Activated naive CD8-positive, alpha-beta T cell treated with anti-CD3 and anti-CD28 coated beads, Interleukin-2, amount 10 ng/mL, durations not matched to agents 7 days and 5 days (primary cell): ENCODE measurements at regions not wholly inside any gene's neighbourhood (a gene's known extent, or its start where the extent isn't known, plus 50 kb on each side); places are given as distances from the start of the nearest gene placed in this dataset.

Experiments
- ATAC-seq: fragments of 150-1000 bp; cut with Tn5 transposase; one replicate; pipeline ENCODE4 v1.10.0; 2021; ENCODE audit warnings: low read depth, moderate library complexity
- POLR2A ChIA-PET: fragments of 350-600 bp; sonication (Branson Sonifier 250); formaldehyde crosslinking; loops from one replicate; lab custom pipeline; 2021; ENCODE audit warnings: antibody characterized with exemption; lab: Charles Lee
- DNase-seq: peaks from one replicate; pipeline ENCODE4 v3.0.0; 2021
- H3K27ac Mint-ChIP-seq: one replicate; pipeline ENCODE4 v1.8.0; 2022; ENCODE audit warnings: mild to moderate bottlenecking, mixed read lengths
- H3K27me3 Mint-ChIP-seq: one replicate; pipeline ENCODE4 v1.8.0; 2022; ENCODE audit warnings: mild to moderate bottlenecking, moderate library complexity, mixed read lengths
- H3K36me3 Mint-ChIP-seq: one replicate; pipeline ENCODE4 v1.8.0; 2021; ENCODE audit warnings: mild to moderate bottlenecking, mixed read lengths
- H3K4me1 Mint-ChIP-seq: one replicate; pipeline ENCODE4 v1.8.0; 2021; ENCODE audit warnings: mixed read lengths
- H3K4me3 Mint-ChIP-seq: one replicate; pipeline ENCODE4 v1.8.0; 2022; ENCODE audit warnings: mild to moderate bottlenecking, moderate library complexity, mixed read lengths
- H3K9me3 Mint-ChIP-seq: one replicate; pipeline ENCODE4 v1.8.0; 2021; ENCODE audit warnings: mixed read lengths

GRCh38 chr10:126844406-126844805 lies 60.8 kb upstream of the DOCK1 start:
- no peaks in the 10 kb centered on the region for H3K36me3 Mint-ChIP-seq
- DNase-seq (no peak), ATAC-seq (no peak)
- H3K4me3 Mint-ChIP-seq = no peak overlapping the region
- H3K9me3 Mint-ChIP-seq = no peaks in the 10 kb centered on the region
- H3K27me3 Mint-ChIP-seq = no peaks in the 10 kb centered on the region
- H3K27ac Mint-ChIP-seq = no peak overlapping the region
- POLR2A ChIA-PET = no interaction called here
- no peaks in the 10 kb centered on the region for H3K4me1 Mint-ChIP-seq

- no peak overlapping the region for H3K27ac Mint-ChIP-seq
- ATAC-seq (no peak), DNase-seq (no peak)
- H3K27me3 Mint-ChIP-seq = no peaks in the 10 kb centered on the region
- H3K4me1 Mint-ChIP-seq = no peaks in the 10 kb centered on the region
- H3K36me3 Mint-ChIP-seq = no peaks in the 10 kb centered on the region
- POLR2A ChIA-PET = no interaction called here
- no peaks in the 10 kb centered on the region for H3K9me3 Mint-ChIP-seq
- H3K4me3 Mint-ChIP-seq = no peak overlapping the region
Observed at GRCh38 chr10:126846469-126846868, 58.8 kb upstream of the DOCK1 start.

DNA sequence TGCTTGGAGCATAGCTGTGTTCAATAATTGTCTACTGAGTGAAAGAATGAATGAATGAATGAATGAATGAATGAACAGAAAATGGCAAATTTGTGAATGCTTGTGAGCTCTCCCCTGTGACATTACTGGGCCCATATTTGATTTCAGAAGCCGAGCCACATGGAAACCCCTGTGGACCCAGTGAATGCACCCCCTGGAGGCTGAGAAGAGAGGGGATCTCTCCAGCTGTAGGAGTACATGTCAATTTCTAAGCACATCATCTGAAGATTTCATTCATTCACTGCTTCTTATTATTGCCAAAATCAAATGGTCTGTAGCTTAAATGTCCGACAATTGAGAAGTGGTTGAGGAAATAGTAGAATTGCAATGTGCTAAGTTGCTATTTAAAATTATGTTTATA lies 58.3 kb upstream of the DOCK1 start:
- Mint-ChIP-seq H3K4me3 (no peak overlapping the region), H3K4me1 (no peaks in the 10 kb centered on the region), H3K27me3 (no peaks in the 10 kb centered on the region), H3K27ac (no peak overlapping the region), H3K36me3 (no peaks in the 10 kb centered on the region), H3K9me3 (no peaks in the 10 kb centered on the region)
- ATAC-seq (no peak), DNase-seq (no peak)
- POLR2A ChIA-PET = no interaction called here

DNA sequence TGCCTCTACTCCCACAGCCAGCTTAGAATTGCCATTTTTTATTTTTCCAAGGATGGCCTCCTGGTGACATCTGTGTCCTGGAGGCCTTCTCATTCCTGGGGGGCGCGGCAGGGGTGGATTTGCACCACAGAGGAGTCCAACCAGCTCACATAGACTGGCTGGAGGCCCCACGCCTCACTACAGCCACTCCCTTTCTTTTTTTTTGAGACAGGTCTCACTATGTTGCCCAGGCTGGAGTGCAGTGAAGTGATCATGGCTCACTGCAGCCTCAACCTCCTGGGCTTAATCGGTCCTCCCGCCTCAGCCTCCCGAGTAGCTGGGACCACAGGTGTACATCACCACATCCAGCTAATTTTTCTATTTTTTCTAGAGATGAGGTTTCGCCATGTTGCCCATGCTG lies 57.6 kb upstream of the DOCK1 start:
- POLR2A ChIA-PET = no interaction called here
- no peaks in the 10 kb centered on the region for H3K27me3 Mint-ChIP-seq
- H3K4me3 Mint-ChIP-seq = no peak overlapping the region
- no peaks in the 10 kb centered on the region for H3K36me3 Mint-ChIP-seq
- H3K4me1 Mint-ChIP-seq = no peaks in the 10 kb centered on the region
- no peaks in the 10 kb centered on the region for H3K9me3 Mint-ChIP-seq
- no peak for ATAC-seq
- no peak overlapping the region for H3K27ac Mint-ChIP-seq
- DNase-seq = no peak

- no peak for DNase-seq
- Mint-ChIP-seq H3K27ac (no peak overlapping the region), H3K36me3 (no peaks in the 10 kb centered on the region), H3K27me3 (no peaks in the 10 kb centered on the region), H3K4me1 (no peaks in the 10 kb centered on the region), H3K9me3 (peaks cover 2% of the 10 kb centered on the region), H3K4me3 (no peak overlapping the region)
- ATAC-seq = no peak
- POLR2A ChIA-PET = no interaction called here
Observed at GRCh38 chr10:126849646-126850045, 55.6 kb upstream of the DOCK1 start.

GRCh38 chr10:126851414-126852108 lies 53.7 kb upstream of the DOCK1 start:
- Mint-ChIP-seq H3K27ac (no peak overlapping the region), H3K36me3 (no peaks in the 10 kb centered on the region)
- POLR2A ChIA-PET = no interaction called here

DNA sequence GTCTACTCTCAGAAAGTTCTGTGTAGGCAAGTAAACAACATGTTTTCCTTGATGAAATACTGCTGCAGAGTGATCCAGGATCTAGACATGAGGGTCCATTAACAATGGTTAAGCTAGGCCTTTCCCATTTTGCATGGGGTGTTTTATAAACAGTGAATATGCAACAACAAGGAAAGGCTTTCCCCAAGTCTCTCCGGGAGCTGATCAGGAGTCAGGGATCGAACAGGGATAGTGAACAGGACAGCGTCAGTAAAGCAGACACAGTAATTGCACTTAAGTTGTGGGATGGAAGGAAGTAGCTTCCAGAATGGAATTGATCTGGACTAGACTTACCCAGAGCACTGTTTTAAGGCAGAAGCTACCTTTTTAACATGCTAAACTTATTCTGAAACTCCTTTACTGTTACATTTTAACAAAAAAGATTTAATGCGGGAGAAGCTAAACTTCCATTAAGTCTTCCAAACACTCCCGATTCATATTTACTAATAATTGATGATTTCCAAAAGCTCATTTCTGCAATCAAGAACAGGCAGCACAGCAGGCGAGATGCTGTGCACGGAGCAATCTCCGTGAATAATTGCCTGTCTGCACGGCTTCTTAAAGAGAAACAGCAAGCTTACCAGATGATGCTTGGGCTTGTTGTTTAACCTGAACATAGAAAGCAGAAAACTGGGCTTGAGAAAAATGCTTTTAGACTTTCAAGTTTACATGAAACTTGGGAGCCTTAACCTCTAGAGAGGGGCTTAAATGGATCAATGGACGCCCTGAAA lies 50.3 kb upstream of the DOCK1 start:
- POLR2A ChIA-PET = no interaction called here
- peaks cover 7% of the 10 kb centered on the region for H3K9me3 Mint-ChIP-seq
- H3K27me3 Mint-ChIP-seq = no peaks in the 10 kb centered on the region
- no peaks in the 10 kb centered on the region for H3K4me1 Mint-ChIP-seq
- H3K4me3 Mint-ChIP-seq = no peak overlapping the region
- H3K36me3 Mint-ChIP-seq = no peaks in the 10 kb centered on the region
- DNase-seq (no peak), ATAC-seq (no peak)
- H3K27ac Mint-ChIP-seq = no peak overlapping the region

More at GRCh38 chr10:126851414-126852108, 53.7 kb upstream of the DOCK1 start:
- H3K27me3 Mint-ChIP-seq = no peaks in the 10 kb centered on the region
- peaks cover 4% of the 10 kb centered on the region for H3K9me3 Mint-ChIP-seq
- H3K4me3 Mint-ChIP-seq = no peak overlapping the region
- H3K4me1 Mint-ChIP-seq = no peaks in the 10 kb centered on the region
- ATAC-seq (no peak), DNase-seq (no peak)
